ENCODE measurements at regions not wholly inside any gene's neighbourhood (a gene's known extent, or its start where the extent isn't known, plus 50 kb on each side); places are given as distances from the start of the nearest gene placed in this dataset.

DNA sequence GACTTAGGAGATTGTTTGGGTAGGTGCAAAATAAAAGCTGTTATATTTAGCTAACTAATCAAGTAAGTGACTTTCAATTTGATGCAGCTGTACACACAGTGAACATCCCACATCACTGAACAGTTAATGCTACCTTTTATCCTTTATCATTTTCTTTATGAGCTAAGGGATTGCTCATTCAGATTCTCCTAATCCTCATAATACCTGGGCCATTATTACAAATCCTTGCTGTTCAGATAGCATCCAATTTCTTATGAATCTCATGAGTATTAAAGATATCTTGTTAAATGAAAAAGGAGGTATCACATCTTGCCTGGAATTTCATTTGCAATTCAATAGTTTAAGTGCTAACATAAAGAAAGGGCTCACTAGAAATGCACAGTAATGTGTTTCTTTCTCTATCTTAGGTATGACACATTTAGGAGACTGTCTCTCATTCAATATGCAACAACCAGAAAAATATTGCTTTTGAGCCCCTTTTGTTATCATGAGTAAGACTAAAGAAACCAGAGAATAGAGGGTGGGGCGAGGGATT lies 918.5 kb downstream of the CBLN2 start:
- H3K9me2 ChIP-seq (replicated peaks; ENCODE audit: insufficient read depth, low read length): no peaks in the 10 kb centered on the region
- TF ChIP-seq EZH2 (optimal IDR thresholded peaks at IDR 0.05; ENCODE audit: low read depth, low read length) (no peak), EZH2phosphoT487 (IDR thresholded peaks at IDR 0.05; ENCODE audit: low read length) (no peak)
- TF ChIP-seq, protein P1, sequence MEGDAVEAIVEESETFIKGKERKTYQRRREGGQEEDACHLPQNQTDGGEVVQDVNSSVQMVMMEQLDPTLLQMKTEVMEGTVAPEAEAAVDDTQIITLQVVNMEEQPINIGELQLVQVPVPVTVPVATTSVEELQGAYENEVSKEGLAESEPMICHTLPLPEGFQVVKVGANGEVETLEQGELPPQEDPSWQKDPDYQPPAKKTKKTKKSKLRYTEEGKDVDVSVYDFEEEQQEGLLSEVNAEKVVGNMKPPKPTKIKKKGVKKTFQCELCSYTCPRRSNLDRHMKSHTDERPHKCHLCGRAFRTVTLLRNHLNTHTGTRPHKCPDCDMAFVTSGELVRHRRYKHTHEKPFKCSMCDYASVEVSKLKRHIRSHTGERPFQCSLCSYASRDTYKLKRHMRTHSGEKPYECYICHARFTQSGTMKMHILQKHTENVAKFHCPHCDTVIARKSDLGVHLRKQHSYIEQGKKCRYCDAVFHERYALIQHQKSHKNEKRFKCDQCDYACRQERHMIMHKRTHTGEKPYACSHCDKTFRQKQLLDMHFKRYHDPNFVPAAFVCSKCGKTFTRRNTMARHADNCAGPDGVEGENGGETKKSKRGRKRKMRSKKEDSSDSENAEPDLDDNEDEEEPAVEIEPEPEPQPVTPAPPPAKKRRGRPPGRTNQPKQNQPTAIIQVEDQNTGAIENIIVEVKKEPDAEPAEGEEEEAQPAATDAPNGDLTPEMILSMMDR (IDR thresholded peaks at IDR 0.05; ENCODE audit: low read length): no peak
- H3K9me3 ChIP-seq (replicated peaks; ENCODE audit: insufficient read depth, low read length): no peaks in the 10 kb centered on the region
- H3K9ac ChIP-seq (ENCODE audit: low read length): no peak overlapping the region
- H3K79me2 ChIP-seq (ENCODE audit: low read length): no peaks in the 10 kb centered on the region
- H3K4me1 ChIP-seq (ENCODE audit: low read length): no peaks in the 10 kb centered on the region
- no peaks in the 10 kb centered on the region for H3K36me3 ChIP-seq (replicated peaks; ENCODE audit: insufficient read depth, low read length)
- H4K20me1 ChIP-seq (ENCODE audit: insufficient read depth, low read length): no peaks in the 10 kb centered on the region
- no peaks in the 10 kb centered on the region for H3F3A ChIP-seq (ENCODE audit: insufficient read depth, low read length)
- H3K27me3 ChIP-seq (replicated peaks; ENCODE audit: insufficient read depth, low read length): no peaks in the 10 kb centered on the region
- DNase-seq: no peak
- no peak overlapping the region for H3K27ac ChIP-seq (ENCODE audit: low read length)
- no peak overlapping the region for H3K4me3 ChIP-seq (ENCODE audit: low read length)
- no peak overlapping the region for H2AFZ ChIP-seq (ENCODE audit: low read length)
- H3K4me2 ChIP-seq (ENCODE audit: low read depth, low read length): no peak overlapping the region

DNA sequence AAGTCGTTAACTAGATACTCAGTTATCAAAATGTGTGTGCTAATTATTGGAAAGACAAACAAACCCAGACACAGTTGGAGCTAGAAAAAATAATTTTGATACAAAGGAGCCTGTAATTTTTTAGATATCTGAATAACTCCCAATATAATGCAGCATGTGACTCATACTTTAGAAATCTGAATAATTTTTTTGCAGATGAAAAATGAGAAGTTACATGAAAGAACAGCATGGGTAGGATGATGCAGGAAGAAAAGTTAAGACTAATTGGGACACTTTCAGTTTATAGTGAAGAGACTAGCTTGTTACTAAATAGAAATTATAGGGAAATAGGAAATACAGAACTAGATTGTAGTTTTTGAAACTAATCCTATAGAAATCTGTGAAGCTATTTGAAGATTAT lies 945.8 kb downstream of the CBLN2 start:
- no peak overlapping the region for H2AFZ ChIP-seq (ENCODE audit: low read length)
- H3K79me2 ChIP-seq (ENCODE audit: low read length): no peaks in the 10 kb centered on the region
- H3K9ac ChIP-seq (ENCODE audit: low read length): no peak overlapping the region
- H3K9me2 ChIP-seq (replicated peaks; ENCODE audit: insufficient read depth, low read length): no peaks in the 10 kb centered on the region
- no peak overlapping the region for H3K27ac ChIP-seq (ENCODE audit: low read length)
- H3K36me3 ChIP-seq (replicated peaks; ENCODE audit: insufficient read depth, low read length): no peaks in the 10 kb centered on the region
- H3K4me2 ChIP-seq (ENCODE audit: low read depth, low read length): no peak overlapping the region
- H4K20me1 ChIP-seq (ENCODE audit: insufficient read depth, low read length): no peaks in the 10 kb centered on the region
- H3K4me1 ChIP-seq (ENCODE audit: low read length): no peaks in the 10 kb centered on the region
- H3K4me3 ChIP-seq (ENCODE audit: low read length): no peak overlapping the region
- H3K27me3 ChIP-seq (replicated peaks; ENCODE audit: insufficient read depth, low read length): no peaks in the 10 kb centered on the region
- no peak for DNase-seq
- no peaks in the 10 kb centered on the region for H3K9me3 ChIP-seq (replicated peaks; ENCODE audit: insufficient read depth, low read length)
- TF ChIP-seq, protein P1 (IDR thresholded peaks at IDR 0.05; ENCODE audit: low read length): no peak
- TF ChIP-seq EZH2phosphoT487 (IDR thresholded peaks at IDR 0.05; ENCODE audit: low read length) (no peak), EZH2 (optimal IDR thresholded peaks at IDR 0.05; ENCODE audit: low read depth, low read length) (no peak)
- H3F3A ChIP-seq (ENCODE audit: insufficient read depth, low read length): no peaks in the 10 kb centered on the region

DNA sequence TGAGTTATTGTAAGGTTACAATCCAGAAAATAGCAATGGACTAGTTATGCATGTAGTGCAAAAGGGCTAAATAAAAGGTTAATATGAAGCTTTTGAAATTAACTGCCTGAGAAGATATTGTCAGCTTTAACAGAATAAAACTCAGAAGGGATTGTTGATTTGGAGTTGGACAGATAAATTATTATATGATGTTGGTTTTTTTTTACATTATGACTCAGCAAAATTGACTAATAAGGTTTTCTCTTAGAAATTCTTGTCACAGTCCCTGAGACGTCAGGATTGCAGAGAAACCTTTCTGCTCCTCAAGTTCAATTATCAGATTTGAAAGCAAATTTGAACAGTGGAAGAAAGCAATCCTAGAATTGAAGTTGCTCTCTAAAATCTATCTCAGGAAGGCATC lies 946.9 kb downstream of the CBLN2 start:
- no peak overlapping the region for H2AFZ ChIP-seq (ENCODE audit: low read length)
- no peak for DNase-seq
- H3K9me2 ChIP-seq (replicated peaks; ENCODE audit: insufficient read depth, low read length): no peaks in the 10 kb centered on the region
- H3F3A ChIP-seq (ENCODE audit: insufficient read depth, low read length): no peaks in the 10 kb centered on the region
- no peaks in the 10 kb centered on the region for H3K79me2 ChIP-seq (ENCODE audit: low read length)
- TF ChIP-seq, protein P1 (IDR thresholded peaks at IDR 0.05; ENCODE audit: low read length): no peak
- TF ChIP-seq EZH2phosphoT487 (IDR thresholded peaks at IDR 0.05; ENCODE audit: low read length) (no peak), EZH2 (optimal IDR thresholded peaks at IDR 0.05; ENCODE audit: low read depth, low read length) (no peak)
- no peaks in the 10 kb centered on the region for H4K20me1 ChIP-seq (ENCODE audit: insufficient read depth, low read length)
- no peak overlapping the region for H3K9ac ChIP-seq (ENCODE audit: low read length)
- no peaks in the 10 kb centered on the region for H3K4me1 ChIP-seq (ENCODE audit: low read length)
- H3K4me2 ChIP-seq (ENCODE audit: low read depth, low read length): no peak overlapping the region
- no peak overlapping the region for H3K4me3 ChIP-seq (ENCODE audit: low read length)
- H3K9me3 ChIP-seq (replicated peaks; ENCODE audit: insufficient read depth, low read length): no peaks in the 10 kb centered on the region
- no peaks in the 10 kb centered on the region for H3K36me3 ChIP-seq (replicated peaks; ENCODE audit: insufficient read depth, low read length)
- H3K27ac ChIP-seq (ENCODE audit: low read length): no peak overlapping the region
- no peaks in the 10 kb centered on the region for H3K27me3 ChIP-seq (replicated peaks; ENCODE audit: insufficient read depth, low read length)
